ENCODE measurements at regions not wholly inside any gene's neighbourhood (a gene's known extent, or its start where the extent isn't known, plus 50 kb on each side); places are given as distances from the start of the nearest gene placed in this dataset.

GRCh38 chr4:14560577-14560976, 441.7 kb upstream of the CPEB2 start:
- Mint-ChIP-seq H3K9me3 (ENCODE audit: low read depth) (peaks cover 4% of the 10 kb centered on the region), H3K27ac (ENCODE audit: unreplicated experiment) (no peak overlapping the region), H3K4me3 (ENCODE audit: unreplicated experiment) (no peak overlapping the region), H3K4me1 (ENCODE audit: low read depth) (no peaks in the 10 kb centered on the region), H3K27me3 (ENCODE audit: low read depth) (peaks cover 10% of the 10 kb centered on the region), H3K36me3 (ENCODE audit: low read depth) (no peaks in the 10 kb centered on the region)
- TF ChIP-seq CTCF (IDR thresholded peaks at IDR 0.05) = no peak
- no peak for DNase-seq (ENCODE audit: low spot score)

GRCh38 chr4:14562901-14563300, 439.4 kb upstream of the CPEB2 start:
- peaks cover 8% of the 10 kb centered on the region for H3K27me3 Mint-ChIP-seq (ENCODE audit: low read depth)
- no peak for DNase-seq (ENCODE audit: low spot score)
- TF ChIP-seq CTCF (IDR thresholded peaks at IDR 0.05) = no peak
- peaks cover 4% of the 10 kb centered on the region for H3K9me3 Mint-ChIP-seq (ENCODE audit: low read depth)
- peaks cover 3% of the 10 kb centered on the region for H3K4me1 Mint-ChIP-seq (ENCODE audit: low read depth)
- H3K27ac Mint-ChIP-seq (ENCODE audit: unreplicated experiment) = no peak overlapping the region
- no peaks in the 10 kb centered on the region for H3K36me3 Mint-ChIP-seq (ENCODE audit: low read depth)
- H3K4me3 Mint-ChIP-seq (ENCODE audit: unreplicated experiment) = no peak overlapping the region

- Mint-ChIP-seq H3K36me3 (ENCODE audit: low read depth) (no peaks in the 10 kb centered on the region), H3K4me1 (ENCODE audit: low read depth) (peaks cover 12% of the 10 kb centered on the region), H3K4me3 (ENCODE audit: unreplicated experiment) (no peak overlapping the region), H3K27ac (ENCODE audit: unreplicated experiment) (no peak overlapping the region), H3K27me3 (ENCODE audit: low read depth) (peaks cover 6% of the 10 kb centered on the region), H3K9me3 (ENCODE audit: low read depth) (peaks cover 4% of the 10 kb centered on the region)
- TF ChIP-seq CTCF (IDR thresholded peaks at IDR 0.05) = no peak
- no peak for DNase-seq (ENCODE audit: low spot score)
Observed at GRCh38 chr4:14564281-14564680, 438.0 kb upstream of the CPEB2 start.

- Mint-ChIP-seq H3K4me3 (ENCODE audit: unreplicated experiment) (no peak overlapping the region), H3K36me3 (ENCODE audit: low read depth) (no peaks in the 10 kb centered on the region), H3K9me3 (ENCODE audit: low read depth) (peaks cover 4% of the 10 kb centered on the region), H3K27ac (ENCODE audit: unreplicated experiment) (no peak overlapping the region), H3K27me3 (ENCODE audit: low read depth) (peaks cover 2% of the 10 kb centered on the region), H3K4me1 (ENCODE audit: low read depth) (peaks cover 12% of the 10 kb centered on the region)
- no peak for TF ChIP-seq CTCF (IDR thresholded peaks at IDR 0.05)
- no peak for DNase-seq (ENCODE audit: low spot score)
Observed at GRCh38 chr4:14566518-14566917, 435.8 kb upstream of the CPEB2 start.

GRCh38 chr4:14568351-14568750, 433.9 kb upstream of the CPEB2 start:
- no peak overlapping the region for H3K27ac Mint-ChIP-seq (ENCODE audit: unreplicated experiment)
- H3K36me3 Mint-ChIP-seq (ENCODE audit: low read depth) = no peaks in the 10 kb centered on the region
- no peak for DNase-seq (ENCODE audit: low spot score)
- no peak overlapping the region for H3K4me3 Mint-ChIP-seq (ENCODE audit: unreplicated experiment)
- TF ChIP-seq CTCF (IDR thresholded peaks at IDR 0.05) = no peak
- peaks cover 4% of the 10 kb centered on the region for H3K9me3 Mint-ChIP-seq (ENCODE audit: low read depth)
- H3K27me3 Mint-ChIP-seq (ENCODE audit: low read depth) = no peaks in the 10 kb centered on the region
- H3K4me1 Mint-ChIP-seq (ENCODE audit: low read depth) = peaks cover 12% of the 10 kb centered on the region

Data from chondrocyte (in vitro differentiated cells).